Liver (tissue), 8 donors: ENCODE measurements at regions not wholly inside any gene's neighbourhood (a gene's known extent, or its start where the extent isn't known, plus 50 kb on each side); places are given as distances from the start of the nearest gene placed in this dataset.
A peak's percentile ranks its signal among the peaks of the same experiment; 100 is the strongest.

ENCODE experiments used
- DNase-seq: peaks from one replicate; pipeline ENCODE4 v3.0.0-alpha.2; 2017; ENCODE audit warnings: low spot score
- H3K27ac ChIP-seq, 2 donors: one replicate each; pipeline ENCODE4 v1.7.0; 2013; ENCODE audit warnings: inconsistent platforms in 2 of 2, low read length in 2 of 2, control low read depth in 1 of 2, low read depth in 1 of 2, mild to moderate bottlenecking in 1 of 2
- H3K27me3 ChIP-seq, 4 donors: one replicate each; pipeline versions ENCODE4 v1.6.1 to v1.7.0; 2013; ENCODE audit warnings: low read length in 3 of 4, inconsistent platforms in 1 of 4, mild to moderate bottlenecking in 1 of 4, moderate library complexity in 1 of 4; ENCODE audit not compliant: control insufficient read depth in 4 of 4, insufficient read depth in 4 of 4
- H3K36me3 ChIP-seq, 4 donors: one replicate each; pipeline versions ENCODE4 v1.6.1 to v1.7.0; 2013; ENCODE audit warnings: low read length in 3 of 4, mild to moderate bottlenecking in 3 of 4, low read depth in 1 of 4, moderate library complexity in 1 of 4; ENCODE audit not compliant: control insufficient read depth in 4 of 4, insufficient read depth in 3 of 4
- H3K4me1 ChIP-seq, 4 donors: one replicate each; pipeline versions ENCODE4 v1.6.1 to v1.7.0; 2013; ENCODE audit warnings: low read length in 3 of 4, mild to moderate bottlenecking in 3 of 4, moderate library complexity in 1 of 4; ENCODE audit not compliant: control insufficient read depth in 4 of 4, insufficient read depth in 4 of 4
- H3K4me3 ChIP-seq, 3 donors: one replicate each; pipeline versions ENCODE4 v1.6.1 to v1.7.0; 2013; ENCODE audit warnings: low read length in 3 of 3, control low read depth in 1 of 3, low read depth in 1 of 3, mild to moderate bottlenecking in 1 of 3
- H3K9ac ChIP-seq, 2 donors: one replicate each; pipeline ENCODE4 v1.7.0; 2013; ENCODE audit warnings: low read length in 2 of 2, mild to moderate bottlenecking in 2 of 2, moderate library complexity in 2 of 2, control low read depth in 1 of 2, low read depth in 1 of 2
- H3K9me3 ChIP-seq, 4 donors: one replicate each; pipeline versions ENCODE4 v1.6.1 to v1.7.0; 2013; ENCODE audit warnings: low read length in 3 of 4; ENCODE audit not compliant: control insufficient read depth in 4 of 4
- ATF3 ChIP-seq: IDR thresholded peaks from 2 replicates; pipeline ENCODE4 v1.6.1; 2016; ENCODE audit warnings: antibody characterized with exemption
- CTCF ChIP-seq: fragments of 150-350 bp; IDR thresholded peaks from 2 replicates; pipeline ENCODE4 v1.5.1; 2017; ENCODE audit warnings: improper control_type of control experiment, low read depth, low read length; ENCODE audit not compliant: missing input control
- FOXA1 ChIP-seq: IDR thresholded peaks from 2 replicates; pipeline ENCODE4 v1.6.1; 2016; ENCODE audit warnings: antibody characterized with exemption
- FOXA2 ChIP-seq: IDR thresholded peaks from 2 replicates; pipeline ENCODE4 v1.6.1; 2016; ENCODE audit warnings: antibody characterized with exemption
- GABPA ChIP-seq, 2 donors: IDR thresholded peaks in 1 of 2; conservative IDR thresholded peaks in 1 of 2; 2 replicates each; pipeline ENCODE4 v1.6.1; 2016; ENCODE audit warnings: antibody characterized with exemption in 2 of 2, mild to moderate bottlenecking in 1 of 2, moderate library complexity in 1 of 2
- HNF4A ChIP-seq, 2 donors: conservative IDR thresholded peaks; 2 replicates each; pipeline ENCODE4 v1.6.1; 2016; ENCODE audit warnings: antibody characterized with exemption in 2 of 2, mild to moderate bottlenecking in 2 of 2
- HNF4G ChIP-seq: IDR thresholded peaks from 2 replicates; pipeline ENCODE4 v1.6.1; 2016; ENCODE audit warnings: antibody characterized with exemption
- JUND ChIP-seq, 2 donors: IDR thresholded peaks; 2 replicates each; pipeline ENCODE4 v1.6.1; 2016; ENCODE audit warnings: antibody characterized with exemption in 2 of 2
- MAX ChIP-seq: IDR thresholded peaks from 2 replicates; pipeline ENCODE4 v1.6.1; 2016; ENCODE audit warnings: antibody characterized with exemption
- NR2F2 ChIP-seq: IDR thresholded peaks from 2 replicates; pipeline ENCODE4 v1.6.1; 2016; ENCODE audit warnings: antibody characterized with exemption
- RAD21 ChIP-seq, 2 donors: IDR thresholded peaks; 2 replicates each; pipeline ENCODE4 v1.6.1; 2016; ENCODE audit warnings: antibody characterized with exemption in 2 of 2, mild to moderate bottlenecking in 2 of 2
- REST ChIP-seq: IDR thresholded peaks from 2 replicates; pipeline ENCODE4 v1.6.1; 2016; ENCODE audit warnings: antibody characterized with exemption, mild to moderate bottlenecking
- RXRA ChIP-seq, 2 donors: IDR thresholded peaks; 2 replicates each; pipeline ENCODE4 v1.6.1; 2017 to 2018; ENCODE audit warnings: antibody characterized with exemption in 2 of 2, mild to moderate bottlenecking in 1 of 2
- SP1 ChIP-seq: IDR thresholded peaks from 2 replicates; pipeline ENCODE4 v1.6.1; 2018; ENCODE audit warnings: antibody characterized with exemption, mild to moderate bottlenecking
- TAF1 ChIP-seq: conservative IDR thresholded peaks from 2 replicates; pipeline ENCODE4 v1.6.1; 2016; ENCODE audit warnings: antibody characterized with exemption, mild to moderate bottlenecking
- WGBS: extraction: QIAGEN DNeasy Blood & Tissue Kit; methylation state at CpG from one replicate; pipeline ENCODE4 v1.1.7; 2013; 5-methylcytosine and 5-hydroxymethylcytosine counted together
- donor health status: healthy.
- donor health status: healthy.
- donor health status: healthy.
- donor health status: healthy.
- donor health status: healthy.

GRCh38 chr9:82605657-82606031 lies 457.3 kb downstream of the RASEF start:
- peak overlapping the region in 1 of 2 donors; percentile 45 for H3K9ac ChIP-seq
- no peaks in the 10 kb centered on the region for H3K36me3 ChIP-seq
- no peak for DNase-seq
- peak overlapping the region; percentile 9 to 57 for H3K27ac ChIP-seq
- TF ChIP-seq RXRA (IDR thresholded peaks at IDR 0.05) = no peak
- peak in 1 of 2 donors; percentile 50 for TF ChIP-seq HNF4A (conservative IDR thresholded peaks at IDR 0.05)
- no peak for TF ChIP-seq TAF1
- no peak overlapping the region for H3K4me3 ChIP-seq
- no peaks in the 10 kb centered on the region for H3K27me3 ChIP-seq
- H3K9me3 ChIP-seq = no peaks in the 10 kb centered on the region
- peaks cover 1 to 31% (median 20%) of the 10 kb centered on the region in 4 donors for H3K4me1 ChIP-seq

GRCh38 chr9:82606071-82606470 lies 456.9 kb downstream of the RASEF start:
- WGBS = 41% methylated on average over 1 of the region's 1 CpG
- Histone ChIP-seq H3K4me3 (no peak overlapping the region), H3K9me3 (no peaks in the 10 kb centered on the region), H3K27ac (peak overlapping the region; percentile 9 to 17), H3K27me3 (no peaks in the 10 kb centered on the region), H3K4me1 (peaks cover 0 to 26% (median 16%) of the 10 kb centered on the region in 4 donors), H3K9ac (no peak overlapping the region), H3K36me3 (no peaks in the 10 kb centered on the region)
- TF ChIP-seq HNF4A (conservative IDR thresholded peaks at IDR 0.05) (no peak), HNF4G (no peak), CTCF (no peak), ATF3 (no peak), MAX (no peak)
- no peak for DNase-seq

- H3K9me3 ChIP-seq = no peaks in the 10 kb centered on the region
- H3K27me3 ChIP-seq = no peaks in the 10 kb centered on the region
- no peak for DNase-seq
- H3K9ac ChIP-seq = no peak overlapping the region
- H3K4me3 ChIP-seq = no peak overlapping the region
- TF ChIP-seq SP1 (no peak), RXRA (IDR thresholded peaks at IDR 0.05) (no peak), TAF1 (no peak), FOXA1 (no peak), JUND (IDR thresholded peaks at IDR 0.05) (no peak), RAD21 (IDR thresholded peaks at IDR 0.05) (peak; percentile 95 to 96), HNF4A (conservative IDR thresholded peaks at IDR 0.05) (no peak), REST (no peak), NR2F2 (no peak), FOXA2 (no peak), GABPA (IDR thresholded peaks at IDR 0.05 in 1 of 2, conservative IDR thresholded peaks at IDR 0.05 in 1 of 2) (no peak), CTCF (peak; percentile 79)
- H3K27ac ChIP-seq = peak overlapping the region in 1 of 2 donors; percentile 17
- peaks cover 0 to 24% (median 14%) of the 10 kb centered on the region in 4 donors for H3K4me1 ChIP-seq
- no peaks in the 10 kb centered on the region for H3K36me3 ChIP-seq
- 41% methylated on average over 7 of the region's 7 CpGs for WGBS
These were observed 456.2 kb downstream of the RASEF start for GRCh38 chr9:82606492-82607382.
